Ectodermal cell (in vitro differentiated cells): ENCODE measurements at regions not wholly inside any gene's neighbourhood (a gene's known extent, or its start where the extent isn't known, plus 50 kb on each side); places are given as distances from the start of the nearest gene placed in this dataset.

Experiments
- H3K27ac ChIP-seq: 2 replicates; pipeline ENCODE4 v1.7.0; 2013; ENCODE audit warnings: mild to moderate bottlenecking, low read depth, low read length; ENCODE audit not compliant: insufficient read depth, poor library complexity, severe bottlenecking
- H3K27me3 ChIP-seq: 2 replicates; pipeline ENCODE4 v1.7.0; 2013; ENCODE audit warnings: mild to moderate bottlenecking, low read length; ENCODE audit not compliant: insufficient read depth, control insufficient read depth, poor library complexity, severe bottlenecking
- H3K36me3 ChIP-seq: one replicate; pipeline ENCODE4 v1.7.0; 2013; ENCODE audit warnings: low read length; ENCODE audit not compliant: control insufficient read depth, insufficient read depth
- H3K4me1 ChIP-seq: one replicate; pipeline ENCODE4 v1.7.0; 2013; ENCODE audit warnings: low read length; ENCODE audit not compliant: control insufficient read depth, insufficient read depth
- H3K4me3 ChIP-seq: 2 replicates; pipeline ENCODE4 v1.7.0; 2013; ENCODE audit warnings: low read depth, low read length, control low read depth; ENCODE audit not compliant: insufficient read depth
- H3K9me3 ChIP-seq: 2 replicates; pipeline ENCODE4 v1.7.0; 2013; ENCODE audit warnings: mild to moderate bottlenecking, low read length, moderate library complexity; ENCODE audit not compliant: control insufficient read depth
- WGBS, 2 experiments: methylation state at CpG; one replicate each; pipeline ENCODE4 v1.1.7; 2013; ENCODE audit warnings: missing lambda C conversion rate in 2 of 2; 5-methylcytosine and 5-hydroxymethylcytosine counted together

GRCh38 chr17:79453481-79453880 lies 157.4 kb downstream of the RBFOX3 start:
- H3K27me3 ChIP-seq: no peaks in the 10 kb centered on the region
- no peaks in the 10 kb centered on the region for H3K4me1 ChIP-seq
- no peaks in the 10 kb centered on the region for H3K9me3 ChIP-seq
- WGBS, 2 experiments: 93% methylated on average over 6 of the region's 6 CpGs
- no peak overlapping the region for H3K27ac ChIP-seq
- no peaks in the 10 kb centered on the region for H3K36me3 ChIP-seq
- no peak overlapping the region for H3K4me3 ChIP-seq

GRCh38 chr17:79452706-79453105 lies 158.1 kb downstream of the RBFOX3 start:
- Histone ChIP-seq H3K4me3 (no peak overlapping the region), H3K27ac (no peak overlapping the region), H3K4me1 (no peaks in the 10 kb centered on the region), H3K9me3 (no peaks in the 10 kb centered on the region), H3K36me3 (no peaks in the 10 kb centered on the region), H3K27me3 (no peaks in the 10 kb centered on the region)
- WGBS, 2 experiments: 93 to 95% methylated on average over 11 of the region's 11 CpGs

- Histone ChIP-seq H3K27ac (no peak overlapping the region), H3K27me3 (no peaks in the 10 kb centered on the region), H3K4me3 (no peak overlapping the region), H3K9me3 (no peaks in the 10 kb centered on the region), H3K4me1 (no peaks in the 10 kb centered on the region), H3K36me3 (no peaks in the 10 kb centered on the region)
- 90 to 93% methylated on average over 7 of the region's 7 CpGs for WGBS, 2 experiments
Observed at GRCh38 chr17:79451167-79451566, 159.7 kb downstream of the RBFOX3 start.

DNA sequence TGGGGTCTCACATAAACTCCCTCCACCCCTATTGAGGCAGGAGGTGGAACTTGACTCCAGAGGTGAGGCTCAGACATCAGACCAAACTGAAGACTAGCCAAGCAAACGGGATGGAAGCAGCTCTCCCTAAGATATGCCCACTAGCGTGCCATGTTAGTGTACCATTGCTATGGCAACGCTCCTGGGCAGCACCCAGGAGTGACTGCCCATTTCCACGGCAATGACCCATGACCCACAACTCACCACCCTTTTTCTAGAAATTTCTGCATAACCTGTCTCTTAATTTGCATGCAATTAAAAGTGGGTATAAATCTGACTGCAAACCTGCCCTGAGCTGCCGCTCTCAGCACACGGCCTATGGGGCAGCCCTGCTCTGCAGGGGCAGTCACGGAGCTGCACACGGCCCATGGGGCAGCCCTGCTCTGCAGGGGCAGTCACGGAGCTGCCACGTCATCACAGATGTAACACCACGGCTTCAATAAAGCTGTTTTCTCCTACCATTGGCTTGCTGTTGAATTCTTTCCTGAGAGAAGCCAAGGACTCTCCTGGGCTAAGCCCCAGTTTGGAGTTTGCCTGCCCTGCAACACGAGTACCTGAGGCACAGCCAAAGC lies 164.3 kb downstream of the RBFOX3 start:
- no peaks in the 10 kb centered on the region for H3K4me1 ChIP-seq
- no peak overlapping the region for H3K27ac ChIP-seq
- H3K36me3 ChIP-seq: no peaks in the 10 kb centered on the region
- H3K4me3 ChIP-seq: no peak overlapping the region
- no peaks in the 10 kb centered on the region for H3K27me3 ChIP-seq
- H3K9me3 ChIP-seq: no peaks in the 10 kb centered on the region
- 93 to 94% methylated on average over 12 of the region's 12 CpGs for WGBS, 2 experiments

- Histone ChIP-seq H3K4me1 (no peaks in the 10 kb centered on the region), H3K36me3 (no peaks in the 10 kb centered on the region), H3K27me3 (no peaks in the 10 kb centered on the region), H3K9me3 (no peaks in the 10 kb centered on the region), H3K27ac (no peak overlapping the region), H3K4me3 (no peak overlapping the region)
- 80 to 84% methylated on average over 4 of the region's 4 CpGs for WGBS, 2 experiments
Observed at GRCh38 chr17:79444198-79444597, 166.7 kb downstream of the RBFOX3 start.

- Histone ChIP-seq H3K9me3 (no peaks in the 10 kb centered on the region), H3K36me3 (no peaks in the 10 kb centered on the region), H3K27me3 (no peaks in the 10 kb centered on the region), H3K27ac (no peak overlapping the region), H3K4me3 (no peak overlapping the region), H3K4me1 (no peaks in the 10 kb centered on the region)
- 92 to 93% methylated on average over 10 of the region's 10 CpGs for WGBS, 2 experiments
Observed at GRCh38 chr17:79443026-79443425, 167.8 kb downstream of the RBFOX3 start.

DNA sequence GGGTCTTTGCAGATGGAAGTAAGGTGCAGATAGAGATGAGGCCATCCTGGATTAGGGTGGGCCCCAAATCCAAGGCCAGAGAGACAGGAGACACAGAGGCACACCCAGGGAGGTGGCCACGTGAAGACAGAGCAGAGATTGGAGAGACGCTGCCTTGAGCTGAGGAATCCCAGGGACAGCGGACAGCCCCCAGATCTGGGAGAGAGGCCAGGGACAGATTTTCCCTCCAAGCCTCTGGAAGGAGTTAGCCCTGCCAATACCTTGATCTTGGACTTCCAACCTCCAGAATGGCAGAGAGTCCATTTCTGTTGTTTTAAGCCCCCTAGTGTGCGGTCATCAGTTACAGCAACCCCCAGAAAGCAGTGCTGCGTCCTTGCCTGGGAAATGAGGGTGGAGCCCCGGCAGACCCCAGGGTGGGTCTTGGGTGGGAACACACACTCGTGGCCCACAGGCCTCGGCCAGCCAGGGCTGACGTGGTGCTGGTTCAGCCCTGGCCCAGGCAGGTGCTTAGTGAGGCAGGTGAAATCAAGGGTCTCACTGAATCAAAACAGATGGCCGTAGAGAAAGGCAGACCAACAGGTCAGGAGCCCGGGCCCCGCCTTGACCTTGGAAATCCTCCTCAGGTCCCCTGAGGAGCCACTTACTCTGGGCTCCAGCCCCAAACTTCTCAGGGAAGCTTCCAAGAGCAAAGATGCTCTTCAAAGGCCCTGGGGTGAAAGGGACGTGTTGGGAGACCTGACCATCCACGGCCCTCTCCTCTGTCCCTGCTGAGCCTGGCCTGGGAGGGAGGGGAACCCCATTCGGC lies 169.3 kb downstream of the RBFOX3 start:
- Histone ChIP-seq H3K4me1 (no peaks in the 10 kb centered on the region), H3K27ac (no peak overlapping the region), H3K27me3 (no peaks in the 10 kb centered on the region), H3K36me3 (no peaks in the 10 kb centered on the region), H3K9me3 (no peaks in the 10 kb centered on the region), H3K4me3 (no peak overlapping the region)
- 86 to 87% methylated on average over 15 of the region's 15 CpGs for WGBS, 2 experiments

DNA sequence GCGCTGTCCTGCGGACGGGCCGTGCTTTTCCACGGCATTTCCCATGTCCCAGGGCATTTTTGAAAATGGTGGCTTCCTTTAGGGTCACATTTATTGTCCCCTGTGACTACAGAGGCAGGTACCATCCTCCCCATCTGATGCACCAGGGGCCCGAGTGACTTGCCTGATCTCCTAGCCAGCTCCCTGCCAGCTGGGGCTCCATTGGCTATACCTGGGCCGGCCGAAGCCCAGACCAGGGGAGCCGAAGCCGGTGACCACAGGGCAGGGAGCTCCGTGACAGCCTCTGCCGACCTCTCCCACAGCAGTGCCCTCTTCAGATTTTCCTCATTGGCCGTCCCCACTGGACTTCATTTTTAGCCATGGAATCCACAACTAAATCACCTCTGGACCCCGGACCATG lies 170.6 kb downstream of the RBFOX3 start:
- no peak overlapping the region for H3K4me3 ChIP-seq
- 87% methylated on average over 14 of the region's 14 CpGs for WGBS, 2 experiments
- no peaks in the 10 kb centered on the region for H3K9me3 ChIP-seq
- no peak overlapping the region for H3K27ac ChIP-seq
- H3K4me1 ChIP-seq: peaks cover 5% of the 10 kb centered on the region
- H3K27me3 ChIP-seq: no peaks in the 10 kb centered on the region
- no peaks in the 10 kb centered on the region for H3K36me3 ChIP-seq

- Histone ChIP-seq H3K27me3 (no peaks in the 10 kb centered on the region), H3K9me3 (no peaks in the 10 kb centered on the region), H3K4me1 (peaks cover 5% of the 10 kb centered on the region), H3K36me3 (no peaks in the 10 kb centered on the region), H3K4me3 (no peak overlapping the region), H3K27ac (no peak overlapping the region)
- 90 to 94% methylated on average over 6 of the region's 6 CpGs for WGBS, 2 experiments
Observed at GRCh38 chr17:79439493-79439892, 171.4 kb downstream of the RBFOX3 start.

DNA sequence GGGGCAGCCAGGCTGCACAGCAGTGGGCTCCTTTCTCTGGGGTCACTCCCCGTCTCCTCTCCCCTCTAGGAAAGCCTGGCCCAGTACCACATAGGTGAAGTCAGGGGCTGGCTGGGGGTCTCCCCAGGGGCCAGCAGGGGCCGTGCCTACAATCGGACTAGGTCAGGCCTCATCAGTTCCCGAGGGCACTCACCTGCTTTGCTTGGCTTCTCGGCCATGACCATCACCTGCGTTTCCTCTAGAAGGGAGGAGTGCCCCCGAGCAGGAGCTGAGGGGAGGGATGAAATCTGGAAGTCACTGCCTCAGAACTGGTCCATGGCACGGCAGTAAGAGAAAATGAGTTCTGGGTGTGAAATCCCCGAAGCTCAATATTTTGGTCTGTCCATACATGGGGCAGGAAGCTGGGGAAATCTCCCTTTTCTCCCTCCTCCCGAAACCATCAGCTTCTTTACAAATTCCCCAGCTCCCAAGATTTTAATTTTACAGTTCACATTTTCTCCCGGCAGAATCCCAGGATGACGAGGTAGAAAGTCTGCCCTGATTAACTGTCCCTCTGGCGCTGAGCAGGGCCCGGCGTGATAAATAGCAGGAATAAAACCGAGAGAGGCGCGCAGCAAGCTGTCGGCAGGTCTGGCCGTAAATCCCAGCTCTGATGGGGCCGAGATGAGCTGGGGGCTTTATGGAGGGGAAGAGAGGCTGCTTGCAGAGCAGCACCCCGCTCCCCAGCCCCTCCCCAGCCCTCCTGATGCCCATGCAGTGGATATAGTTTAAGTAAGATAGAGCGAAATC lies 172.1 kb downstream of the RBFOX3 start:
- Histone ChIP-seq H3K9me3 (no peaks in the 10 kb centered on the region), H3K36me3 (no peaks in the 10 kb centered on the region), H3K27me3 (no peaks in the 10 kb centered on the region), H3K4me1 (peaks cover 5% of the 10 kb centered on the region), H3K4me3 (no peak overlapping the region), H3K27ac (no peak overlapping the region)
- 93% methylated on average over 23 of the region's 23 CpGs for WGBS, 2 experiments
